C4-2B (cell line): ENCODE measurements at regions not wholly inside any gene's neighbourhood (a gene's known extent, or its start where the extent isn't known, plus 50 kb on each side); places are given as distances from the start of the nearest gene placed in this dataset.

Experiments used
- H3K27ac ChIP-seq: fragments of 450-650 bp; 2 replicates; pipeline ENCODE4 v1.5.1; 2017
- CTCF ChIP-seq: fragments of 450-650 bp; conservative IDR thresholded peaks from 2 replicates; pipeline ENCODE4 v1.5.1; 2017; ENCODE audit warnings: mild to moderate bottlenecking
- ZFX ChIP-seq: fragments of 450-650 bp; IDR thresholded peaks from 2 replicates; pipeline ENCODE4 v1.6.1; 2017

GRCh38 chr3:55162031-55162795 is 234.4 kb upstream of the LRTM1 start:
- no peak overlapping the region for H3K27ac ChIP-seq
- TF ChIP-seq ZFX (no peak), CTCF (no peak)

GRCh38 chr3:55161231-55161630 is 233.4 kb upstream of the LRTM1 start:
- TF ChIP-seq CTCF = no peak
- no peak for TF ChIP-seq ZFX
- H3K27ac ChIP-seq = no peak overlapping the region

- TF ChIP-seq CTCF (no peak), ZFX (no peak)
- no peak overlapping the region for H3K27ac ChIP-seq
These were observed 232.6 kb upstream of the LRTM1 start for GRCh38 chr3:55160241-55160983.

GRCh38 chr3:55159711-55160110 is 231.9 kb upstream of the LRTM1 start:
- TF ChIP-seq ZFX (no peak), CTCF (no peak)
- no peak overlapping the region for H3K27ac ChIP-seq

- no peak for TF ChIP-seq ZFX
- no peak for TF ChIP-seq CTCF
- no peak overlapping the region for H3K27ac ChIP-seq
These were observed 231.2 kb upstream of the LRTM1 start for GRCh38 chr3:55159016-55159415.

GRCh38 chr3:55158345-55158744 is 230.5 kb upstream of the LRTM1 start:
- TF ChIP-seq ZFX (no peak), CTCF (no peak)
- H3K27ac ChIP-seq = no peak overlapping the region

GRCh38 chr3:55157731-55158130 is 229.9 kb upstream of the LRTM1 start:
- TF ChIP-seq CTCF (no peak), ZFX (no peak)
- H3K27ac ChIP-seq = no peak overlapping the region
